HG02885 (cell line): ENCODE measurements at regions not wholly inside any gene's neighbourhood (a gene's known extent, or its start where the extent isn't known, plus 50 kb on each side); places are given as distances from the start of the nearest gene placed in this dataset.
A peak's percentile ranks its signal among the peaks of the same experiment; 100 is the strongest.
"Not testable (repeated sequence)": the region's sequence is repeated elsewhere in the genome, so short reads cannot be mapped to it uniquely, and the experiment has no call there.

ENCODE experiments used
- ATAC-seq: cut with Tn5 transposase; IDR thresholded peaks from one replicate; pipeline ENCODE4 v1.9.1; 2021; ENCODE audit warnings: mild to moderate bottlenecking; ENCODE audit not compliant: unreplicated experiment, poor library complexity

DNA sequence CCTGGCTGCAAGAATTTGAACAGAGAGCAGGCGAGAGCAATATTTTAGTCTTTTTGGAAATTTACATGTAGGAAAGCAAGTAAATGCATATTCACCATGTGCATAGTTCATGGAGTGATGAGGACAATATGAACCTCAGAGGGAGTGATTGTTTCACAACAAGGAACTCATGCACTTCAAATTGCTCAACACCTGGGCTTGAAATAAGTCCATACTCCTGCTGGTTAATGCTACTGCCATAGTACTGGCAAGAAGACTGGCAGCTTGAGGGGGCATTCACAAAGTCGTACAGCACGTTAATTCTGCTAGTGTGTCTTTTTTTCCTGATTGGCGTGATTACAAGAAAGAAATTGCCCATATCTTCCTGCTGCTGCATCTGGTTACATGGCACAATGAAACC, 267.6 kb downstream of the PCDH17 start:
- ATAC-seq: no peak

DNA sequence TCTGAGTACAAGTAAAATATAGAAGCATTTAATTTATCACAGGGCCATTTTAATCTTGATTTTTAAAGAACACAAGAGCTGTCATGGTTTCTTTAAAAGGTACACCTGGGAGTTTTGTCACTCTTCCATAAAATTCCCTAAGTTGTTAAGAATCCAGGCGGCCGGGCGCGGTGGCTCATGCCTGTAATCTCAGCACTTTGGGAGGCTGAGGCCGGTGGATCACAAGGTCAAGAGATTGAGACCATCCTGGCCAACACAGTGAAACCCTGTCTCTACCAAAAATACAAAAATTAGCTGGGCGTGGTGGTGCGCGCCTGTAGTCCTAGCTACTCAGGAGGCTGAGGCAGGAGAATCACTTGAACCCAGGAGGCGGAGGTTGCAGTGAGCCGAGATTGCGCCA, 278.3 kb downstream of the PCDH17 start:
- ATAC-seq: not testable (repeated sequence)

DNA sequence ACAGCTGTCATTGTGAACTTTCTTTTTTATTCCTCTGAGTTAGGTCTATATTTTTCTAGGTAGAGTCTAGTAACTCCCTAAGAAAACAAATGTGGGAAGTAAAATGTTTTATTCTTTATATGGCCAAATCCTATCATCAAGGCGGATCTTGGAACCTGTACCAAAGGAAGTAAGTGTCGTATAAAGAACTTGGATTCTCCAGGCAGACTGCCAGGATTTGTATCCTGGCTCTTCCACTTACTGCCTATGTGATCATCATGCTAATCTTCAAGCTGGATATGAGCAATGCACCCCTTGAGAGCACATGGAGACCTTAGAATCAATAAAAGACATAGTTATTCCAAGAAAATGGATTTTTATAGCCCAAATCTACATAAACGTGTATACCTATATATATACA, 286.5 kb downstream of the PCDH17 start:
- no peak for ATAC-seq

GRCh38 chr13:57918913-57919312, 287.4 kb downstream of the PCDH17 start:
- no peak for ATAC-seq

GRCh38 chr13:57925250-57925649, 293.7 kb downstream of the PCDH17 start:
- ATAC-seq: no peak

GRCh38 chr13:57925751-57926150, 294.2 kb downstream of the PCDH17 start:
- no peak for ATAC-seq

DNA sequence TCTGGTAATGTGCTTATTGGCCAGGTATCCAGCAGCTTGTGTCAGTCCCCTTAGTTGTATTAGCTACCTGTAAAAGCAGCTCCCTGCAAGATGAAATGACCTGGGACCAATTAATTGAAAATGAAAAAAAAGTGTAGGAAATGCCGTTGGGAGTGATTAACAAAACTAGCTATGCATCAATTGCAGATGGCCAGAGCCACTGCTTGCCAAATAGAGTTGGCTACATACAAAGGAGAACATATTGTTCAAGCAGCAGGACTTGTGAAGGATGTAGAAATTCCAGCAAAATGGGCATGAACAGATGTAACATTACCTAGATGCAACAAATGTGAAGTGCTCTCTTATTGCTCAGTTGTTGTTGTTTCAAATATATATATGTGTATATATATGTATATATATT, 300.5 kb downstream of the PCDH17 start:
- no peak for ATAC-seq

DNA sequence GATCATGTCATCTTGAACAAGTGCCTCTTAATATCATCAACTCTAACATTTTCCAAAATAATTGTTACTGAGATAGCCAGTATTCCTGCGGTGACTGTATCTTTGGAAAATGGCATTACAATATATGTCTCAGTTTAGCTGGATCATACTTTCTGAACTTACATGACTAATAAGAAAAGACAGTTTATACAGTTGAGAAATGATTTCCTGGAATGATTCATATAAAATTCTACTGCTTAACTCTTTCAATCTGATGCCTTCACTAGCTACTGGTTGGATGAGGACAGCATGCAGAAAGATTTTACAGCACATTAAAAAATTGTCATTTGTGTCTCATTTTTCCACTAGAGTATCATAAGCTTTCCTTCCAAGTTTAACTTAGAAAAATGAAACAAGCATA, 302.1 kb downstream of the PCDH17 start:
- ATAC-seq: no peak

DNA sequence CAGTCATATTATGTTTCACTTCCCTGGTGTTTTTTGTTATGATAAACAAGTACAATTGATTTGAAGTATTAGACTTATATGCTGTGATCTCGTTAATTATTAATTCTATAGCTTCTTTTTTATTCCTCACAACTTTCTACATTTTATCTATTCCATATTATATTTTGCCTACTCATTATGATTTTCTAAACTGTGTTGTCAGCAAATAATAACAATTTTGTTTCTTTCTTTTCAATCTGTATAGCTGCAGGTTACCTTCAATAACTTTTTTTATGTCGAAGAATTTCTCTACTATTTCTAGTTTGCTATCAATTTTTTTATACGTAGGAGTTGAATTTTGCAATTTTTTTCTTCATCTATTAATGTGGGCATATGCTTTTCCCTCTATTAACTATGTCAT, 304.4 kb downstream of the PCDH17 start:
- ATAC-seq: no peak

- peak; percentile 97 for ATAC-seq
Observed at GRCh38 chr13:57946361-57946760, 314.8 kb downstream of the PCDH17 start.

DNA sequence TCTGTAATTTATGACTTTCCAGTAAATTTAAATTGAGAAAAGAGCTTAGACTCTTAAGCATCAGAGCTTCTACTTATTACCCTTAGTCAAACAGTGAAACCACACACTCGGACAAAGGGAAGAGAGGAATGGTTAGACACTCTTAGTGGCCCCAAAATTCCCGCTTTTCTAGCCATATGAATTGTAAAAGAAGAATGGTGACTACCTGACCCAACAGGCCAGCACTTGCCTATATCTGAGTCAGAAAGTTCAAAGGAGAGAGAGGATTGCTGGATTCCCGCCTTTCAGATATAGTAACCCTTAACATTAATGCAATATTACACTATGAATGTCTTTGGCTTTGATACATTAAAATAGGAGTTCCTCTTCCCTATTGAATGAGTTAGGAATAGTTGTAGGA, 317.3 kb downstream of the PCDH17 start:
- no peak for ATAC-seq

DNA sequence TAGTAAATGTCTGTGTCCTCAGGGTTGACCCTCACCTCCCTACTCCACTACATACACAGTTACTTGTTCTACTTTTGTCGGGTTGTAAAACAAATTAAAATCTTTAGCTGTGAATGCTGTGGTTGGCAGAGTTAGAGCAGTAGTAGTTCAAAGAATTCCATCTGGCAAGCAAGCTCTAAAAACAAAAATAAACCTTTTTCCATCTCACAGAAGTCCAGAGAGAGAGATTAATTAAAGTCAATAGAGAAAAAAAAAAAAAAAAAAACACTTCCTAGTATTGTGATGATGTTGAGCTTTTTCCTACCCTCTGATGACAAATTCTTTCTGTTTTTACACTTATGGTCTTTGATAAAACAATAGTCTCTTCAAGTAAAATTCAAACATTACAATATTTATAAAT, 338.4 kb downstream of the PCDH17 start:
- no peak for ATAC-seq

DNA sequence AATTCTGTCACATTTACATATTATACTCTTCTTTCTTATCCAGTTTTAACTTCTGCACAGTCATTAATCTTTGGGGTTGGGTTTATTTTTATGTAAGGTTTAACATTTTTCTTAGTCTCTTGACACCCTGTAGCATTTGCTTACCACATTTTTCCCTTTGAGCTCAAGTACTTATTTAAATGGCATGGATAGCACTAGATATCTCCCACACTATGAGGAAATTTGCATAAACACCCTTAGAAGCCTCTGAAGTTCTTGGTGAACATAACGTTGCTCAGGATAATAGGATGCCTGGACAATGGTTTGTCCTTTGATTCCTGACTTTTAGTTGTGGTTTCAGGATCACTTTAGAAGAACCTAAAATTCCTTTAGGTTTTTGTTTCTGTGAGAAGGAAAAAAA, 338.9 kb downstream of the PCDH17 start:
- no peak for ATAC-seq

- no peak for ATAC-seq
Observed at GRCh38 chr13:57982782-57983181, 351.2 kb downstream of the PCDH17 start.

- ATAC-seq: no peak
Observed at GRCh38 chr13:57988276-57988675, 356.7 kb downstream of the PCDH17 start.

DNA sequence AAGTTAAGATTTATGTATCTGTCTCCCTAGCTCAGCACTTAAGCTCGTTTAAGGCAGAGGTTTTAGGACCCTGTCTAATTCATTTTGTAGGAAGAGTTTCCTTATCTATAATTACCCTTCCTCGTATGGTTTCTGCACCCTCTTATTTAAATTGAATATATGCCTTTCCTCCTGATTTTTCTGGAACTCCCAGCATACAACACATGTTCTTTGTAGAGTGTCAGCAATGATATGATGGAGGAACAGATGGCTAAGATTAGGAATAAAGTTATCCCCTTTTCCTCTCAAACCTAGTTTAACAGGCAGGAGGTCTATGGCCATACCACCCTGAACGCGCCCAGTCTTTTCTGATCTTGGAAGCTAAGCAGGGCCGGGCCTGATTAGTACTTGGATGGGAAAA, 359.5 kb downstream of the PCDH17 start:
- no peak for ATAC-seq

- ATAC-seq: no peak
Observed at GRCh38 chr13:57992416-57992815, 360.9 kb downstream of the PCDH17 start.

GRCh38 chr13:57996717-57997116, 365.2 kb downstream of the PCDH17 start:
- no peak for ATAC-seq

GRCh38 chr13:58004751-58005150, 373.2 kb downstream of the PCDH17 start:
- ATAC-seq: no peak

DNA sequence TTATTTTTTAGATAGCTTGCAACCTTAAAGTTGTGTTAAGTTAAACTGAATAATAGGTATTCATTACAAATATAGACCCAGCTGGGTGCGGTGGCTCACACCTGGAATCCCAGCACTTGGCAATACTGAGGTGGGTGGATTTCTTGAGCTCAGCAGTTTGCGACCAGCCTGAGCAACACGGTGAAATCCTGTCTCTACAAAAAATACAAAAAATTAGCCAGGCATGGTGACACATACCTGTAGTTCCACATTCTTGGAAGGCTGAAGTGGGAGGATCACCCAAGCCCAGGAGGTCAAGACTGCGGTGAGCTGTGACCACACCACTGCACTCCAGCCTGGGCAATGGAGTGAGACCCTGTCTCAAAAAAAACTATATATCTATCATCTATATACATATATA, 386.5 kb downstream of the PCDH17 start:
- ATAC-seq: no peak

DNA sequence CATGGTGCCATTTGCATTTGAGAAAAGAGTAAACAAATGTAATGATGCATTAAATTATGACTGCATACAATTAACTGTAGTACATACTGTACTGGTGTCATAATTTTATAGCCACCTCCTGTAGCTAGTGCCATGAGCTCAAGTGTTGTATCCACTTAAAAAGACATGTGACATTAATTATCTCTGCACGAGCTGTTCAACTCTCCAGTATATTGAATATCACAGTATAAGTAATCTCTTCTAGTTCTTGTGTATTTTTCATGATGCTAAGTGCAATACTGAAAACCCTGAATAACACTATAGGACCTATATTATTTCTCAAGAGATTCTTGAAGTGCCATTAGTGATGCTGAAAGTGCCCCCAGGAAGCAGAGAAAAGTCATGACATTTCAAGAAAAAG, 387.3 kb downstream of the PCDH17 start:
- no peak for ATAC-seq

- no peak for ATAC-seq
Observed at GRCh38 chr13:58024103-58024502, 392.6 kb downstream of the PCDH17 start.

DNA sequence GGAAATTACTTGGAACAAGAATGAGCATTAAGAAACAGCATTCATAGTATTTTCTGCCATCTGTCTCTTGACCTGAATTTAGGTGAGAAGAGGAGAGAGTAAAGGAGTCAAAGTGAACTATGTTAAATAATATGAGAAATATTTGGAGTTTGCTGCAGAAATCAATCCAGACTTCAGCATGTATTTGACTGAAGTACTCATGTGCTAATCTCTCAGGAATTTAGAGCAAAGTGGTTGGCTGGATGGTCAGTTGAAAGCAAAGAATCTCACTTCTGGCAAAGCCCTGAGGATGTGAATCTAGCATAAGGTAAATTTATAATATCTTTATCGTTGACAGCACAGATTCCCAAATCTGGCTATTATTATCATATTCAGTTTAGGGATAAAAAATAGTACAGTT, 394.3 kb downstream of the PCDH17 start:
- no peak for ATAC-seq
